Hematopoietic multipotent progenitor cell treated with erythropoietin and hydrocortisone succinate and interleukin-3 and kit ligand, for 8 days (in vitro differentiated cells): ENCODE measurements at regions not wholly inside any gene's neighbourhood (a gene's known extent, or its start where the extent isn't known, plus 50 kb on each side); places are given as distances from the start of the nearest gene placed in this dataset.

Source experiments
- DNase-seq: peaks from one replicate; pipeline ENCODE4 v3.0.0-alpha.2; 2015

GRCh38 chr9:134251296-134252069 lies 74.8 kb upstream of the RXRA start:
- no peak for DNase-seq

- no peak for DNase-seq
Measured at GRCh38 chr9:134252084-134252830, 74.0 kb upstream of the RXRA start.

- DNase-seq: no peak
Measured at GRCh38 chr9:134253606-134254205, 72.5 kb upstream of the RXRA start.

- DNase-seq: no peak
Measured at GRCh38 chr9:134258332-134258731, 67.9 kb upstream of the RXRA start.

- no peak for DNase-seq
Measured at GRCh38 chr9:134258828-134259546, 67.3 kb upstream of the RXRA start.

- DNase-seq: no peak
Measured at GRCh38 chr9:134259708-134260107, 66.5 kb upstream of the RXRA start.

- DNase-seq: no peak
Measured at GRCh38 chr9:134260801-134261200, 65.5 kb upstream of the RXRA start.

- no peak for DNase-seq
Measured at GRCh38 chr9:134262035-134262434, 64.2 kb upstream of the RXRA start.

- no peak for DNase-seq
Measured at GRCh38 chr9:134263596-134263995, 62.7 kb upstream of the RXRA start.

GRCh38 chr9:134264169-134264568 lies 62.1 kb upstream of the RXRA start:
- DNase-seq: no peak

- DNase-seq: no peak
Measured at GRCh38 chr9:134265078-134265477, 61.2 kb upstream of the RXRA start.

GRCh38 chr9:134266418-134266817 lies 59.8 kb upstream of the RXRA start:
- DNase-seq: no peak

GRCh38 chr9:134267305-134267880 lies 58.9 kb upstream of the RXRA start:
- DNase-seq: no peak

- DNase-seq: no peak
Measured at GRCh38 chr9:134267881-134268724, 58.2 kb upstream of the RXRA start.

- DNase-seq: no peak
Measured at GRCh38 chr9:134268747-134269146, 57.5 kb upstream of the RXRA start.

GRCh38 chr9:134271338-134272301 lies 54.6 kb upstream of the RXRA start:
- no peak for DNase-seq

- no peak for DNase-seq
Measured at GRCh38 chr9:134272302-134273023, 53.8 kb upstream of the RXRA start.

- no peak for DNase-seq
Measured at GRCh38 chr9:134273647-134274046, 52.6 kb upstream of the RXRA start.

- peak; percentile 15 for DNase-seq
Measured at GRCh38 chr9:134275375-134275774, 50.9 kb upstream of the RXRA start.
